HTR-8/SVneo (cell line): ENCODE measurements at regions not wholly inside any gene's neighbourhood (a gene's known extent, or its start where the extent isn't known, plus 50 kb on each side); places are given as distances from the start of the nearest gene placed in this dataset.

Source experiments
- DNase-seq: peaks from one replicate; pipeline ENCODE4 v3.0.0; 2011; ENCODE audit warnings: low spot score, mixed read lengths; ENCODE audit not compliant: insufficient read length
- FAIRE-seq: peaks from 2 replicates; lab custom pipeline; 2011; peaks lifted over from hg19 to GRCh38; lab: Jason Lieb, UNC

GRCh38 chr12:92476844-92477243 is 225.9 kb upstream of the PLEKHG7 start:
- no peak for DNase-seq
- no peak for FAIRE-seq

GRCh38 chr12:92473564-92473963 is 229.2 kb upstream of the PLEKHG7 start:
- no peak for DNase-seq
- no peak for FAIRE-seq

- DNase-seq: no peak
- no peak for FAIRE-seq
Observed at GRCh38 chr12:92472201-92472600, 230.6 kb upstream of the PLEKHG7 start.

GRCh38 chr12:92471551-92471950 is 231.2 kb upstream of the PLEKHG7 start:
- DNase-seq: no peak
- FAIRE-seq: no peak

GRCh38 chr12:92470608-92471021 is 232.2 kb upstream of the PLEKHG7 start:
- FAIRE-seq: no peak
- no peak for DNase-seq

GRCh38 chr12:92469837-92470236 is 233.0 kb upstream of the PLEKHG7 start:
- DNase-seq: no peak
- FAIRE-seq: no peak

- DNase-seq: no peak
Observed at GRCh38 chr12:92468358-92469020, 234.3 kb upstream of the PLEKHG7 start.

GRCh38 chr12:92467886-92468285 is 234.9 kb upstream of the PLEKHG7 start:
- DNase-seq (no peak), FAIRE-seq (no peak)

More at GRCh38 chr12:92468358-92469020, 234.3 kb upstream of the PLEKHG7 start:
- no peak for FAIRE-seq

GRCh38 chr12:92466391-92467305 is 236.1 kb upstream of the PLEKHG7 start:
- FAIRE-seq: no peak
- DNase-seq: no peak

- DNase-seq (no peak), FAIRE-seq (no peak)
Observed at GRCh38 chr12:92465786-92466295, 236.9 kb upstream of the PLEKHG7 start.

- no peak for FAIRE-seq
Observed at GRCh38 chr12:92464911-92465310, 237.9 kb upstream of the PLEKHG7 start.

GRCh38 chr12:92463171-92463570 is 239.6 kb upstream of the PLEKHG7 start:
- FAIRE-seq (no peak), DNase-seq (no peak)

More at GRCh38 chr12:92464911-92465310, 237.9 kb upstream of the PLEKHG7 start:
- no peak for DNase-seq

- no peak for FAIRE-seq
- DNase-seq: no peak
Observed at GRCh38 chr12:92462527-92462926, 240.3 kb upstream of the PLEKHG7 start.

- DNase-seq (no peak), FAIRE-seq (no peak)
Observed at GRCh38 chr12:92462049-92462448, 240.7 kb upstream of the PLEKHG7 start.

GRCh38 chr12:92459850-92460249 is 242.9 kb upstream of the PLEKHG7 start:
- no peak for FAIRE-seq

GRCh38 chr12:92458996-92459395 is 243.8 kb upstream of the PLEKHG7 start:
- no peak for FAIRE-seq

More at GRCh38 chr12:92459850-92460249, 242.9 kb upstream of the PLEKHG7 start:
- no peak for DNase-seq

GRCh38 chr12:92457458-92458180 is 245.2 kb upstream of the PLEKHG7 start:
- DNase-seq: no peak
- FAIRE-seq: no peak

More at GRCh38 chr12:92458996-92459395, 243.8 kb upstream of the PLEKHG7 start:
- DNase-seq: no peak

- FAIRE-seq (no peak), DNase-seq (no peak)
Observed at GRCh38 chr12:92452763-92453162, 250.0 kb upstream of the PLEKHG7 start.

GRCh38 chr12:92446083-92446460 is 256.7 kb upstream of the PLEKHG7 start:
- DNase-seq: no peak
- FAIRE-seq: no peak
